GM12873 (cell line): ENCODE measurements at regions not wholly inside any gene's neighbourhood (a gene's known extent, or its start where the extent isn't known, plus 50 kb on each side); places are given as distances from the start of the nearest gene placed in this dataset.

Experiments
- TF ChIP-seq, protein P1 (sequence below): IDR thresholded peaks from 2 replicates; pipeline ENCODE4 v1.5.1; 2012; ENCODE audit warnings: low read depth, mild to moderate bottlenecking, moderate library complexity, low read length, control low read depth; ENCODE audit not compliant: insufficient read depth; ENCODE audit errors: missing control alignments

DNA sequence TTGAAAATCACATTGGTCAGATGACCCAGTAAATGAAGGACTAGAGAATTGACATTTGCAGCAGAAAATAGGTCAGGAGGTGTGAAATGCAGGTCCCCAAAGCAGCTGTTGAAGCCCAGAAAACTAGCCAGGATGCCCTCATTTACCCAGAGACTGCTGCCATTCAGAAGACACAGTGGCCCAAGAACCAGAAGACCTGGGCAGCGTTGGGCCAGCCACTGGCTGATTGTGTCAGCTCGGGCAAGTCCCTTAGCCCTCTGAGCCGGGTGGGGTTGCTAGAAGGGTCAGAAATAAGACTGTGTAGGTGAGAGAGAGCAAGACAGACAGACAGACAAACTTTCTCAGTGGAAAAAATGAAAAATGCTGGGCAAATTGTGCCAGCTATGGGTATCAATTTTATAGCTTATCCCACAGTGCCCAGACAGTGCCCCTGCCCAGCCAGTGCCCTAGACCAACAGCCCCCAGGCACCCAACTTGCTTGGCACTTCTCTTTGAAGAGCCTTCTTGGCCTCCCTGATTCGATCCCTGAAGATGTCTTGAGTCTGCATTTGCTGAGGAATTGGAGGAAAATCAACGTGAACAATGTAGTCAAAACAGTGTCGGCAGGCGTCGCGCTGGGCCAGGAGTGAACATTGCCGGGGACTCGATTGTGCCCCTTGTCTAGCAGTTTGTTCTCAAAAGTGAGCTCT, 198.3 kb downstream of the MN1 start:
- TF ChIP-seq, protein P1, sequence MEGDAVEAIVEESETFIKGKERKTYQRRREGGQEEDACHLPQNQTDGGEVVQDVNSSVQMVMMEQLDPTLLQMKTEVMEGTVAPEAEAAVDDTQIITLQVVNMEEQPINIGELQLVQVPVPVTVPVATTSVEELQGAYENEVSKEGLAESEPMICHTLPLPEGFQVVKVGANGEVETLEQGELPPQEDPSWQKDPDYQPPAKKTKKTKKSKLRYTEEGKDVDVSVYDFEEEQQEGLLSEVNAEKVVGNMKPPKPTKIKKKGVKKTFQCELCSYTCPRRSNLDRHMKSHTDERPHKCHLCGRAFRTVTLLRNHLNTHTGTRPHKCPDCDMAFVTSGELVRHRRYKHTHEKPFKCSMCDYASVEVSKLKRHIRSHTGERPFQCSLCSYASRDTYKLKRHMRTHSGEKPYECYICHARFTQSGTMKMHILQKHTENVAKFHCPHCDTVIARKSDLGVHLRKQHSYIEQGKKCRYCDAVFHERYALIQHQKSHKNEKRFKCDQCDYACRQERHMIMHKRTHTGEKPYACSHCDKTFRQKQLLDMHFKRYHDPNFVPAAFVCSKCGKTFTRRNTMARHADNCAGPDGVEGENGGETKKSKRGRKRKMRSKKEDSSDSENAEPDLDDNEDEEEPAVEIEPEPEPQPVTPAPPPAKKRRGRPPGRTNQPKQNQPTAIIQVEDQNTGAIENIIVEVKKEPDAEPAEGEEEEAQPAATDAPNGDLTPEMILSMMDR, result no peak

DNA sequence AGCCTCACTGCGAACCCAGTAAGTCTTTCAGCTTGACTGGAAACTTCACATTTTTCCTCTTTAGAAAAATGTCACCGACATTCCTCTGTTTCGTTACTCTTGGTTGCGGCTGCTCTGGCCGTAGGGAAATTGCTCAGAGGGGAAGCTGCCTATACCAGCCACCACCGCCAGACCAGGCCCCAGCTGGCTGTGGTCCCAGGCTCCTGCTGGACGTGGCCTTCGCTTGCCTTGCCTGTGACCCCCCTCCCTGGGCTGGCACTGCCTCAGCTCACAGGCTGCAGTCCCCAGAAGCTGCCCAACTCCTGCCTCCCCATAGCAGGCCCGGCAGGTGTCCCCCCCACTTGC, 197.8 kb downstream of the MN1 start:
- TF ChIP-seq, protein P1, result no peak

DNA sequence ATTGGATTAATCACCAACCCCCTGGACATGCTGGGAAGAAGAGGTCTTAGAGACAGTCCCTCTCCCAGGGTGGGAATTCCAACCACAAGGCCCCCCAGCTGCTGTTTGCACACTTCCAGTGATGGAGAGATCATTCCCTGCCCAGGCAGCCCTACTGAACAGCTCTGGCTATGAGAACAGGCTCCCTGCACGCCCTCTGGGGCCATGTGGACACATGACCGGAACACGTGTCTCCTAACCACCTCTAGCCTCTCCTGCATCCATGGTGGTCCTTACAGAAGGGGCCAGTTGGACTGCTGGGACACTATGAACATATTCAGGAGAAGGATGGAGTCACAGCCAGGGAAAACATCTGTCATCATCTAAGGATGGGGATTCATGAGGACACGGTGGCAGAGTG, 196.2 kb downstream of the MN1 start:
- TF ChIP-seq, protein P1, result no peak

DNA sequence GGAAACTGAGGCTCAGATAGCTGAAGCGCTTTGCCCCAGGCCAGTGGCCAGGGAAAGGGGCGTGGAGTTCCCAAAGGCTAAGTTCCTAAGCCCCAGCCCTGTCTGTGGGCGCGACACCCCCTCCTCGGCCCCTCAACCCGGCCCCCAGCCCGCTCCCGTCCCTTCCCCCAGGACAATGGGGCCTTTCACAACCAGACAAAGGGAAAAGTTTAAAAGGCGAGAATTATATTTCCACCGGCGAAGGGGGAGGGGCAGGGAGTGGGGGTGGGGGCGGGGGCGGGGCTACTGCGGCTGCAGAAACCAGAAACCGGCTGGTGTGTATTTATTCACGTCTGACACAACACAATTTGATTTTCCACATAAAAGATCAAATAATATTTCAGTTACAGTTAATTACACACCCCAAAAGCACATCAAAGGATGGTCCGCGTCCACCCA, 192.1 kb downstream of the MN1 start:
- TF ChIP-seq, protein P1, result no peak

DNA sequence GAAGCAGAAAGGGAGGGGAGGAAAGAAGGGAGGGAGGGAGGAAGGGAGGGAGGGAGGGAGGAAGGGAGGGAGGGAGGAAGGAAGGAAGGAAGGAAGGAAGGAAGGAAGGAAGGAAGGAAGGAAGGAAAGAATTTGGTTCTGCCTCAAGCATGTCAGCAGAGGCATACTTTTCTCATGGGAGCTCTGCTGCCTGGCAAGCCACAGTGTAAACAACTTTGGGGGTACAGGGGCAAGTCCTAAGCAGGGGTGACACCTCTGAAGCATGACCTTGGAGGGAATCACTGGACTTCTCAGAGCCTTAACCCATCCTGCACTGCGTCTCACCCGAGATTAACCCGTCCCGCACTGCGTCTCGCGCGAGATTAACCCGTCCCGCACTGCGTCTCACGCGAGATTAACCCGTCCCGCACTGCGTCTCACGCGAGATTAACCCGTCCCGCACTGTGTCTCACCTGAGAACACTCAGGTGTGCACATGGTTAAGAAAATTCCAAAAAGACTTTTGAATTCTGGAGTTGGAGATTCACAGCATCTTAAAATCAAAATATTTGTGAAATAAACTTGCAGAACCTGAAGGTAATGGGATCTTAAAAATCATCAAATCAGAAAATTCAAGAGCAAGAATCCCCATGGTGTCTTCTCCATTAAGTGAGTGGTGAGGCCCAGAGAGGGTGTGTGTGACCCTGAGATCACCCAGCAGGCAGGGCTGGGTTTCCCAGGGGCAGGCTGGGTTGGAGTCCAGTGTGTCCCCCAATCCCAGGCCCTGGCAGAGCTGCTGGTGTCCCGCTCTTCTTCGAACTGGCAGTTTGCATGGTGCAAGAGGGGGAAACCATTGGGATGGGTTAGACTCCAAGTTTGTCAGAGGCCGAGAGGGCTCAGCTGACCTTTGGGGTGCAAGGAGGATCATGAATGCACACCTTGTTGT, 190.4 kb downstream of the MN1 start:
- TF ChIP-seq, protein P1, result no peak

DNA sequence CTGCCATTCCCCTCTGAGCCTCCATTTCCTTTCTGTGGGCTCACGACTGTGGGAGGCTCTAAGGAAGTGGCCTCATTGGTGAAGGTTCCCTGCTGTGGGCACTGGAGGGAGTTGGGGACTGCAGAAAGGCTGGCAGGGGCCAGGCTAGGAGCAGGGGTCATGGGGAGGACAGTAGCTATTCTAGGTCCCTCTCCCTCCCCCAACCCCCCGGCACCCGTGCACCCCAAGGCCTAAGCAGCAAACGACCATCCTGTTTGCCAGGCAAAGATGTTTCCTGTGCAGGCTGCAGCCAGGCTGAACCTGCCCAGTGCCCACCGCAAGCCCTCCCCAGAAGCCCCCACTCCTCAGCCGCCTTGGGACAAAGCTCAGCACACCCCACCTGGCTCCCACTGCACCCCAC, 189.4 kb downstream of the MN1 start:
- TF ChIP-seq, protein P1, result no peak

DNA sequence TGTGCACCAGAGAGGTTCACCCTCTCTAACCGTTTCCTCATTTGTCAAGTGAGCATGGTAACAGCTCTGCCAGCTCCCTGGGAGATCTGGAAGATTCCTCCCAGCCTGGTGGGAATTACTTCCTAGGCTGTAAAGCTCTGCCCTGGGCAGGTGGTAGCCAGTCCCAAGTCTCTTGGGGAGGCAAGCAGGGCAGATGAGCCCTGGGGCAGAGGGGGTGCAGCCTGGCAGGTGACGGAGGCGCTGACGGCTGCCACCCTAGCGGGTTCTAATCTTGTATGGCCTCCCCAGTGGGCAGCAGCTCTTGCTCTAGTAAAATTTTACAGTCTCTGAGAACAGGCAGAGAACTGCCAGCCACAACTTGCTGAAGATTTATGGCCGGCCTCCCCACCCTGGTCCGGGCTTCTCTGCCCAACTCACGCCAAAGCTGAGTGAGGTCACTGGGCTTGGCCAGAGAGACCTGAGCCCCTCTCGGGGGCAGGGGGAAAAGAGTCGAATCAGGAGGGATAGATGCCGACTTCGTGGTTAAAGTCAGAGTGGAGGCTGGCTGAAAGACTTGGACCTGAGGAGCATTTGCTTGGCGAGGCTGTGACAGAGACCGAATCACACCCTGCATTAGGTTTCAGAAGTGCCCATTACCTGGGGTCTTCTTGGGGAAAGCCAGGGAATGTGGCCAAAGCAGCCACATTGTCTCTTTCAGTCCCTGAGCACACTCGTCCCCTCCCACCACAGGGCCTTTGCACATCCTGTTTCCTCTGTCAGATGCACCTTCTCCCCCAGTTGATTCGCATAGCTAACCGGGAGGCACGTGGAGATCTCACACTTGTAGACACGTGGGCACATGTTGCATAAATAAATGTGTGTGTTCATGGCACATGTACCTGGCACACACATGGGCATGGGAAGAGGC, 188.2 kb downstream of the MN1 start:
- TF ChIP-seq, protein P1, result no peak
